RKO (cell line): ENCODE measurements at regions not wholly inside any gene's neighbourhood (a gene's known extent, or its start where the extent isn't known, plus 50 kb on each side); places are given as distances from the start of the nearest gene placed in this dataset.

Experiments used
- DNase-seq: peaks from one replicate; pipeline ENCODE4 v3.0.0-alpha.2; 2016; ENCODE audit warnings: low spot score

DNA sequence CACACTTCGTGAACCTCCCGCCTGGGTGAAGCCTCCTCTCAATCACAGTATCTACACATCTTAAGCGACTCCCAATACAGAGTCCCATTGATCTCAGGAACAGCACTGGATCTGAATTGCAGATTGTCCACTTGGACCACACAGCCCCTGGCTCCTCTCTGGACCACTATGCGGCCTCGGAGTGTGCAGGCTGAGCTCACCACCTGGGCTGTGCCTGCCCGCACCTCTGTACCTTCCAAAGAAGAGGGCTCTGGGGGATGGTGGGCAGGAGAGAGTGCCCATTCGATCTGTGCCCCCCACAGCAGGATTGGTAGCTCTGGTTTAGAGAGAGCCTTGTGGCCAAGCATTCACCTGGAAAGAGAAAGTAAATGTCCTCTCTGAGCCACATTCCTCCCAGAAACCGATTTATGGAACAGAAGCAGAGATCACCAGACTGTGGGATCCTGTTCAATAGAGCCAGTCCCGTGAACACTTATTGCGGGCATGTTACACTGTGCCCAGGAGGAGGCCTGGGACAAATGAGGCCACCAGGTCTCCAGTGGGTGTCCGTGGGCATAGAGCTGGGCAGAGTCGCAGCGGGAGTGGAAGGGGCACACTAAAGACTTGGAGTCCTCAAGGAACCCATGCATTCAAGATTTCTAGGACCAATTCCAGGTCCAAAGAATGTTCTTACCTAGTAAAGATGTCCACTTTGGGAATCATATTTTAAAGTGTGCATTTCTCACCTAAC, 141.6 kb upstream of the SOX1 start:
- no peak for DNase-seq

DNA sequence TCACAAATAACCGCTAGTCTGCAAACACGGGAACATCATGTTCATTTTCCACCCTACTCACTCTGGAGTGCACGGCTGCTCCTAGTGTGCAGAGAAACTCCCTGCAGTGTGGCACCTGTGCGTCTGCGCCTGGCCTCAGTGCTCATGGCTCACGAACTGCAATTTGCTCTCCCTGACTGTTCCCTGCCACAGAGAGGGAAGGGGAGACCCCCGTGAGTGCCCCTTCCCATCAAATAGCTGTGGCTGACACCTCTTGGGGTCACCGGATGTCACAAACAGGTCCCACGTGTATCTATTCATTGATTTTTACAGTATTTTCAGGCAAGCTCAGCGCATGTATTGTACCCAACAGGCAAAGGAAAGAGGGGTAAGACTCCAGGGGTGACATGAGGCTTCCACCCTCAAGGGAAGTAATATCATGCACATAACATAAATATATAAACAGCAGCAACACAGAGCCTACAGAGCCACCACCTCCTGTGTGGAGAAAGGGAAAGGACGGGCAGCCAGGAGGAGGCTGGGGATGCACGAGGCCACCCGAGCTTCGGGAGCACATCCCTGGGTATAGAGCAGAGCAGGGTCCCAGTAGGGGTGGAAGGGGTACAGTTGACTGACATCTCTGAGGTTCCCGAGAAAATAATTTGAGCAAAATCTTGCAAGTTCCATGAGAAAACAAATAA, 140.3 kb upstream of the SOX1 start:
- no peak for DNase-seq

DNA sequence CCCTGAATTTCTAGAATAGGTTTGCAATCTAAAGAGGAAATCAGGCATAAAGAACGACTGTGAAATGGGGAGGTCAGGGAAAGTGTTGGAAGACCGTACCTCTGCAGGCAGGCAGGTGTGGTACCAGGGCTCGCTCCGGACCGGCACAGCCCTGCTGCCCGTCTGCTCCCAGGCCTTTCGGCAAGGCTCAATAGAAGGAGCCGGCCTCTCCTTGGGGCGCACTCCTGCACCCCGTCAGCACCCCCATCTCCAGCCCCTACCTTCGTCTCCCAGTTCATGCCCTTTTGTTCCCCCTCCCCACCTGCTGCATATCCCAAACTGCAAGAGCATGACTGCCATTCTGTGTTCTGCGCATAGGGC, 139.8 kb upstream of the SOX1 start:
- no peak for DNase-seq

DNA sequence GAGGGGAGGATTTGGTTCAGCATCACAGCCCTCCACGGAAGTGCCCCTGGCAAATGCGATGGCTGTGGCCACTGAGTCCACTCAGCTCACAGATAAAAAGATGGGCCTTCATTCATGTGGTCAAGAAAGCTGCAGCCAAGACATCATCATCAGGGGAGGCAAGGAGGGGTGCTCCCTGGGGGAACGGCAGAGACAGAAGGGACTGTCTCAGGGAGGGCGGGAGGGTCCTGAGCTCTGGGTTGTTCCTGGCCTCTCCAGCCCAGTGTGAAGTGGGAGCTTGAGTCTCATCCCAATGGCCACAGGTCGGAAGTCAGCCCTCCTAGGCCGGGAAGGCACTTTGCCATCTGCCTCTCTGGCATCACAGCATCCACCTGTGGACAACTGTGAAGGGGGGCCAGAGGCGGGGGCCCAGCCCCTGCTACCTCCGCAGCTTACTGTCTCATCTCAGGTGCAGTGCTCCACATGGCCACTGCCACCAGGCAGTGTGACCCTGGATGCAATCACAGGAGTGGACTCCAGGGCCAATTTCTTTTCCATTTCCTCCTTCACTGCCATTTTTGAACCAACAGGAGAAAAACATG, 137.8 kb upstream of the SOX1 start:
- no peak for DNase-seq

DNA sequence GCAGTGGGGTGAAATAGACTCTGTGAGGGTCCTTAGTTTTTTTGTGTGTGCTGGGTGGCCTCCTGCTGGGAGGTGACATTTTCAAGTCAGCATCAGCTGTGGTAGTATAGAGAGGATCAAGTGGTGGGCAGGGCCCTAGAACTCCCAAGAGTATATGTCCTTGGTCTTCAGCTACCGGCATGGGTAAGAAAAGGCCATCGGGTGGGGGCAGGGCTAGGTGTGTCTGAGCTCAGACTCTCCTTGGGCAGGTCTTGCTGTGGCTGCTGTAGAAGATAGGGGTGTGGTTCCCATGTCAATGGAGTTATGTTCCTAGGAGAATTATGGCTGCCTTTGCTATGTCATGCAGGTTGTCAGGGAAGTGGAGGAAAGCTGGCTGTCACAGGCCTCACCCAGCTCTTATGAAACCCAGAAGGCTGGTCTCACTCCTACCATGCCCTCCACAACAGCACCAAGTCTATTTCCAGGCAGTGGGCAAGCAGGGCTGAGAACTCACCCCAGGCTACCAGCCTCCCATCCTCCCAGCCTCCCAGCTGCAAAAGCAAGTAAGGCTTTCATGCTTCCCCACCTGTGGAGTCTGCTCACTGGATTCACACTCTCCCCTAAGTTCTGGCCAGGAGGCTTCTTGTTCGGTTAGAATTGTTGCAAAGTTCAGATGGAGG, 130.6 kb upstream of the SOX1 start:
- no peak for DNase-seq

DNA sequence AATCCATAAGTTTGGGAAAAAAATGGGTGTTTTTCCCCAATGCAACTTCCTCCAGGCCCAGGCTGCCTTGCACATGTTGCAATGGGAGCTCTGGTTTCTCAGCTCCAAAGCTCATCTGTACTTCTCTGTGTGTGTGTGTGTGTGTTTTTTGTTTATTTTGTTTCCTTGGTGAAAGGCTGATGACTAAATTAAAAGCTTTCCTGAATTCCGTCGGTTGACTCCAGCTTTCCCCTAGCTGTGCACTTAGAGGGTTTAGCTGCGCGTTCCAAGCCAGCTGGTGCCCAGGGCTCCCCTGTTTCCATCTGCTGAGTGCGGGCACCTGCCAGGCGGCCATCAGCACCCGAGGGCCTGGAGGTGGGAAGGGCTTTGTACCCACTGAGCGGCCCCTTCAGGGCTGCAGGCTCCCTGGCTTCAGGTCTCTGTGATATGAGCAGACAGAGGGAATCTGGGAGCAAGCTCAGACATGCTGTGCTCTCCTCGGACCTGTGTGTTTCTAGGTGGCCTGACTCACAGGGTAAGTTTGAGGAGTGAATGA, 129.1 kb upstream of the SOX1 start:
- no peak for DNase-seq

DNA sequence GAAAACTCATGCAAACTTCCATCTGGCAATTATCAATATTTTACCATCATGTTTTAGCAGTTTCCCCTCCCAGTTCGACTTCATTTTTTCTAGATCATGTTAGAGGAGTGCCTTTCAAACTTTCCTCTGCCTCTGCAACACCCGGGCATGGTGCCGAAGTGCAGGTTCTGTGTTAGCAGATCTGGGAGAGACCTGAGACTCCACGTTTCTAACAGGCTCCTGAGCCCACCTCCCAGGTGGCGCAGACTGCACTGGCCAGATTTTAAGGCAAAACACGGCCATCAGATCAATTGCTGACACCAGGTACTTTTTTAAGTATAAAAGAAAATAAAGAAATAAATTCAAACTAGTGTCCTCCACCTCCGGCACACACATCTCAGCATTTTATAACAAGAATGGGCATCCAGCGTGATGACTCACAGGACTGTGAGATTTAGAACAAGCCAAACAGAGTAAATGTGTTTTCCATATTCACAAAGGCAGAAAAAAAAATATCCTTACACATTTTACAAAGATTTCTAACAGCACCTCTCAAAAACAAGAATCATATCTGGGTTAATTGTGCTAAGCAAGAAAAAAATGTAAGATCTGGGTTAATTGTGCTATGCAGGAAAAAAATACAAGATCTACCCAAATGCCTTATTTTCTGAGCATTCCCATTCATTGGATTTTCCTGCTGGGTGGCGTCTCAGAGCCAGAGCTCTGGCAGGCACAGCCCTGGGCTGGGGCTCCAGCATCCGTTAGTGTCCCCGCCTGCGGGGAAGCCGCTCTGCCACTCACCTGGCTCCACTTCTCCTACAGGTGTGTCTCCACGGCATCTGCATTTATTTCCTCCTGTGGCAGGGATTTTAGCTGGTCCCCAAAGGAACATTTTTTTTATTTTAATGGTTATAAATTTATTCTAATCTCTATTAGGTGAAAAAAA, 127.9 kb upstream of the SOX1 start:
- no peak for DNase-seq

DNA sequence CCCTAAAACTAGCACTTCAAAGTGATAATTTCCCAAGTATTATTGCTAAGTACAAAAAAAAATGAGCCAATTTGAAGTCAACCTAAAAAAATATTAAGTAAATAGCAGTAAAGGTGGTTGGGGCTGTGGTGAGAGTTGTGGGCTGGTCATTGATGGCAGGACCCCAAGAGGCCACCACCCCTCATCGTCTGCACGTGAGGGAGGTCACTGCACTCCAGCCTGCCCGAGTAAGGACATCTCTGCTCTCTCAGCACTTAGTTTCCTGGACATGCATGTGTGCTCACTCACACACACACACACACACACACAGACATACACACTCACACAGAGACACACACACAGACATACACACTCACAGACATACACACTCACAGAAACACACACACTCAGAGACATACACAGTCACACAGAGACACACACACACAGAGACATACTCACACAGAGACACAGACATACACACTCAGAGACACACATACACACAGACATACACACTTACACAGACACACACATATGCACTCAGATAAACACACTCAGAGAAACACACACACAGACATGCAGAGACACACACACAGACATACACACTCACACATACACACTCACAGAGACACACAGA, 127.2 kb upstream of the SOX1 start:
- DNase-seq, result no peak

DNA sequence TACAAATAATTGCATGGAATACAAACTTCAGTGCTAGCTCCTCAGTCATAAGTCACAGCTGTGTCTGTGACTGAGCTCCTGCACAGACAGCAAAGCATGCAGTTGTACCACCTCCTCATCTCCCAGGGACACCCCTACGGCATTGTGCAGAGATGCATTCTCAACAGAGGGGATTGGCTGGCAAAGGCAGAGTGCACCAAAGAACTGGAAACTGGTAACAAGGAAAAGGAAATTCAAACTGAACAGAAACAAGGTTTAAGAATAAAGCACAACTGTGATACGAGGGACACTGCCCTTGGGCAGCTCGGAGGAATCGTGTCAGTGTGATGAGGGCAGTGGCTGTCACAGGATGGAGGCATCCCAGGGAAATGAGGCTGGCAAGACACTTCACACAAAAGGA, 126.1 kb upstream of the SOX1 start:
- no peak for DNase-seq

DNA sequence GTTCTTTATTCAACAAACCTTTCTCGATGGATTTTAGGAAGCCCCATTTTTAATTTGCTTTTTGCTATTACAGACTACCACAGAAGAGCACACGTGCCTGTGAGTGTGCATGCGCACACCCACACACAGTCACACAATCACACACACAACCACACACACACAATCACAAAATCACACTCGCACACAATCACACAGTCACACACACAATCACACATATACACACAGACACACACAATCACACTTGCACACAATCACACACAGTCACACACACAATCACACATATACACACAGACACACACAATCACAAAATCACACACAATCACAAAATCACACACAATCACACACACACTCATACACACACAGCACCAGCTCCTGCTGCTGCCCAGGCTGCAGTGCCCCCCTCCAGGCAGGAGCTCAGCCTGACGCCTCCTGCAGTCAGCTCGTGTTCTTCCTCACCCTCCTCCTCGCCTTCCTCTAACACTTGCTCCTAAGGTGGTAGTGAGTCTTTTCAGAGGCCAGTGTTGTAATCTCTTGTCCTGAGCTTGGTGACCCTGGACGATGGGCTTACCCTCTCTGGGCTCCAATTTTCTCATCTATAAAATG, 125.0 kb upstream of the SOX1 start:
- DNase-seq, result no peak

DNA sequence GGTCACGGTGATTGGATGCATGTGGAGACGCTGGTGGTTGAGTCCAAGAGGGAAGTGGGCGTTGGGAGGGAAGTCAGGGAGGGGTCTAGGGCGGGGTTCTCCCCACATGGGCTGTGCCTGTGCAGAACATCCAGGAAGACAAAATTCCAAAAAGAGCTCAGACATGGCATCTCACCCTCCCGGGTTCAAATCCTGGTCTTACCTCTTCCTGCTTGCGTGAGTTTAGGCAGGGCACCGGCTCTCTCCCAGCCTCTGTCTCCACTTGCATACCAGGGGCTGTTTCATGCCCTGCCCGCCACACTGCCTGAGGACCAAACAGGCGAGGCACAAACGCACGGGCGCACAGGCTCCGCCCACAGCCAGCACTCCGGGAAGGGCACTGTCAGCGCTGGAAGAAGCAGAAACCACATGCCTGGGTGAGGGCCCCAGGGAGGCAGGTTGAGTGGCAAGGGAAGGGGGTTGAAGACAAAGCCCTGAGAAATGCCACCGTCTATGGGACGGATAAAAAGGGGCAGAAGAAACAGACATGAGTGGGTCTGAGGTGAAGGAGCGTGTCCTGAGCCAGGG, 123.6 kb upstream of the SOX1 start:
- DNase-seq, result no peak

DNA sequence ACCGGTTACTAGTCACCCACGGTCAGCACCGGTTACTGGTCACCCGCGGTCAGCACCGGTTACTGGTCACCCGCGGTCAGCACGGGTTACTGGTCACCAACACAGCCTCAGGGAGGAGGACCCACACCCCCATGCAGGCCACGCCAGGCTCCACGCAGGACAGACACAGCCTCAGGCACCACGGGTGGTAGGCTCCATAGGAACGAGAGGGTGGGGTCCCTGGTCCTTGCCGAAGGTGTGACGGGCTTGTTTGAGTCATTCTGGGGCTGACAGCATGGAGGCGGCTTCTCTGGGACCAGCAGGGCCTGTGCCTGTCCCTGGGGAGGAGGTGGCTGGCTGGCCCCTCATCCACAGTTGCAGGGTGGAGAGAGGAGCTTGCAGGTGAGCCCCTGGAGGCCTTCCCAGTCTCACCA, 122.8 kb upstream of the SOX1 start:
- no peak for DNase-seq

DNA sequence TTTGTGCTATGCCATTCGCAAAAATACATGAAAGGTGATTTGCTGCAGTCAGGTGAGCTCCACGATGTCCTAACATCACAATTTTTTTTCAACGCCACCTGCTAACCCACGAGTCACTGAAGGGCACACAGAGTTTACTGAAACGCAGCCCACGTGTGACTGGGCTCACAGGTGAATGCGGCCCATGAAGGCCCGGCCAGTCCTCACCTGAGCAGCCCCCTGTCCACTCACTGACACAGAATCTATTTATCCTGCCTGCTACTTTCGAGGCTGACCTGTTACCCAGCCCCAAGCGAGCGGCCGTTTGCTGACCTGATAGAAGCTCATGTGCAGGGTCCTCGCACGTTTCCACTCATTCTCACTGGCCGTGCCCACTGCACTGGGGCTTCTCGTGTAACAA, 121.9 kb upstream of the SOX1 start:
- DNase-seq, result no peak

DNA sequence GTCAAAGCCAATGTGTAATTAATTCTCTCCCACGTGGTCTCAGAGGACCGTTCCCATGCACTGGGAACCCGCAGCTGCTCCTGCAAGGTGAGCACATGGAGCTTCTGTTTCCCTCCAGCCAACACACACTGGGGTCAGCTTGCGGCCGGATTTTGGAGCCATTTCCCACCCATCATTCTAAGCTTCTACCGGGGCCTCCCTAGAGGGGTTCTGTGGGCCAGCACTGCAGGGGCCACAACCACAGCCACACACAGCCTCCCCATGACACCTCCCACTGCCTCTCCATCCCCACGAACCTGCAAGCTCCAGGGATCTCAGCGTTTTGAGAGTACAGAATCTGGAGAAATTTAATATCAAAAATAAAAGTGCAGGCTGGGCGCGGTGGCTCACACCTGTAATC, 120.7 kb upstream of the SOX1 start:
- DNase-seq, result no peak

DNA sequence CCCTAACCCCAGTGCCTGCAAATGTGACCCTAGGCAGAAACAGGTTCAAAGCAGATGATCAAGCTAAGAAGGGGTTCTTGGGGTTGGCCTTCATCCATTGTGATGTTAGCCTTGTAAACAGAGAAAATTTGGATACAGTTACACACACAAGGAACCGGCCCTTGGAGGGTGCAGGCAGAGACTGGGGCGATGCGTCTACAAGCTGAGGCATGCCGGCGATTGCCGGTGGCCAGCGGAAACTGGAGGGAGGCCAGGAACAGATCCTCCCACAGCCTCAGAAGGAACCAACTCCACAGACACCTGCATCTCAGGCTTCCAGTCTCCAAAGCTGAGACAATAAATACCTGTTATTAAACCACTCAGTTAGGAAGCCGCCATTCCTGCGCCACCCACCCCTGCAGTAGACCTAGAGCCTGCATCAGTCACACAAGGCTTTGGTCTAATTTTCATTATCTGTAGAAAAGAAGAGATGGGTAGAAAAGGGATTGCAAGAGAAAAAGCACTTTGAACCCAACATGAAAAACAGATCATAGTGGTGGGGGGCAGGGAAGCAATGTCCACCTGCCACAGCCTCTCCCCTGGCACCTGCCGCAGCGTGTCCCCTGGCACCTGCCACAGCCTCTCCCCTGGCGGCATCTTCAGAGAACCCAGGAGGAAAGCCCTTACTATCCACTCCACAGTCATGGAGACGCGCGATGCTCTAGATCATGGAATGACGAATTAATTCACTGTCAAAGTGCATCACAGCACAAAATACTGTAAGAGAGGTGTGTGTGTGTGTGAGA, 119.7 kb upstream of the SOX1 start:
- no peak for DNase-seq

DNA sequence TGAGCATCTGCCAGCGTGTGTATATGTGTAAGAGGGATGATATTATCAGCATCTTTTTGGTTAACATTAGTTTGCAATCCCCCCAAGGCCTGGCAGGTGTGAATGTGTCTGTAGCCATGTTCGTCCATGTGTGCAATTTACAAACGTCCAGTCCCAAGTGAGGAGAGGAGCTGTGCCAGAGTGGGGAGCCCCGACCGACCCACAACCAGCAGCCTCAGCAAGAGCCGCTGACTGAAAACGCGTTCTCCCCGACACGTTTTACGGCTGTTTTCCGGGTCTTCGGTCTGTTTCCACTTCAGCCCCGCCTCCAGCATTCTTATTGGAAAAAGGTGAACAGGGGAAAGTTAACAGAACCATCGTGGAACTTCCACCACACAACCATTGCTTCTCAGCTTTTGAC, 119.1 kb upstream of the SOX1 start:
- DNase-seq, result no peak

DNA sequence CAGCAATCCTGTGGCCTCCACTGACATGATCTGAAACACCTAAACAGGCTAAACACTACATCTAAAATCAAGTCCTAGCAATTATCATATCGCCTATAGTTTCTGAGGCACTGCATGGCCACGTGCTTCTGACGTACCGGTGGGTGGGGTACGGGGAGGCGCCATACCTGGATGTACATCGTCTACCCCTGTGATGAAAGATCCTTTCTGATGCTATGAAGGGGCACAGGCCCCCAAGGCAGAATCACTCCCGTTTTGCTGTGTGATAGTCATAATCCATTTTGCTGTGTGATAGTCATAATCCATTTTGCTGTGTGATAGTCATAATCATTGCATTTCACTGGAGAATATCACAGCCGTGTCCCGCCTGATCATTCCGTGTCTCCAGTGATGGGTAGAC, 118.7 kb upstream of the SOX1 start:
- no peak for DNase-seq

DNA sequence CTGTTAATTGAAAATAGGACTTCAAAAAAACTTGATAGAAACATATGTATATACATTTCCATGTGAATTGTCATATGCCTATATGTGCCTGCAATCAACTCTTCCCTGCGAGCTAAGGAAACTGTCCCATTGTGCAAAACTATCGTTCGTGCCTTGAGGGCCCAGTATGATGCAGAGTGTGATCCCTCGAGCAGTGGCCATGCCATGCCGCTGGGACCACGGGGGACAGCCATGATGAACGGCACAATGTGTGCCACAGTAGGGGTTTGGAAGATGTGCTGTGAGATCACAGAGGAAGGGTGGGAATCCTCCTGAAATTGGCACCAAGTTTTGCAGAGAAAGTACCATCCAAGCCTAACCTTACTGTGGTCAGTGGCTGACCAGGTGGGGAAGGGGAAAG, 118.1 kb upstream of the SOX1 start:
- no peak for DNase-seq

DNA sequence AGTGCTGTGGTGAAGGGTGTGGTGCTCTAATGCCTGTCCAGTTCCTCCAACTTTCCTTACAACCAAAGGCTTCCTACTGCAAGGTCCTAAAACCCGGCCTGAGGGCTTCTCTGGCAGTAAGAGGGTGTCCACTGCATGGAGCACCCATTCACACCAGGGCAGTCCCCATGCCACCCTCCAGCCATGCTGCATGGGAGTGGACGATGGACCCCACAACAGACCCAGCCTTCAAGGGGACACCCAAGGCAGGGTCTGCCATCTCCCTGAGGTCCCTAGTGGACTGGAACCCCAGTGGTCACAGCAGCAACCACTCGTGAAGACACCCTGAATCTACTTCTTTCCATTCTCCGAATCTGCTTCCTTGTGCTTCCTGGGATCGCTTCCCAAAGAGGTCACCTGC, 117.6 kb upstream of the SOX1 start:
- no peak for DNase-seq

DNA sequence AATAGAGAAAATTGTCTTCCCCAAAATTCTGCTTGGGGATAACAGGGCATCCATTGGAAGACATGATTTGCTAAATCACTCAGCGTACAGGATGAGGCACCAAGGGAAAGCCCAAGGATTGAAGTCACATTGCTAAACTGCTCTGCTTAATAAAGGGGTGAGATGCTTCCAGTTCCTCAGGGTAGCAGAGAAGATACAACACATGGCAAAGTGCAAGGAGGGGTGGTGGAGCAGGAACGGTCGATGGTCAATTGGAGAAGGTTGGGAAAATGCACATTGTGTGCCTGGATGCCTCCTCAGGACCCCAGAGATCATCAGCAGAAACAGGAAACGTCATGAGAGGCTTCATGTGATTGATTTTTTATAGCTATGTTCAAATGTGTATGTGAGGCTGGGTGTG, 116.3 kb upstream of the SOX1 start:
- no peak for DNase-seq
